Urinary bladder (tissue), 3 donors: ENCODE measurements at regions not wholly inside any gene's neighbourhood (a gene's known extent, or its start where the extent isn't known, plus 50 kb on each side); places are given as distances from the start of the nearest gene placed in this dataset.
"Not testable (repeated sequence)": the region's sequence is repeated elsewhere in the genome, so short reads cannot be mapped to it uniquely, and the experiment has no call there.

Experiments
- DNase-seq: peaks from one replicate; pipeline ENCODE4 v3.0.0-alpha.2; 2015; ENCODE audit errors: extremely low spot score
- H3K27ac ChIP-seq: one replicate; pipeline ENCODE4 v1.5.1; 2013; ENCODE audit warnings: low read depth, mild to moderate bottlenecking, moderate library complexity
- H3K36me3 ChIP-seq: one replicate; pipeline ENCODE4 v1.6.1; 2013; ENCODE audit warnings: mild to moderate bottlenecking, moderate library complexity; ENCODE audit not compliant: insufficient read depth
- H3K4me1 ChIP-seq: one replicate; pipeline ENCODE4 v1.6.1; 2013; ENCODE audit warnings: mild to moderate bottlenecking, moderate library complexity; ENCODE audit not compliant: insufficient read depth
- H3K4me3 ChIP-seq: one replicate; pipeline ENCODE4 v1.5.1; 2013; ENCODE audit warnings: low read depth, low read length
- WGBS: extraction: QIAGEN DNeasy Blood & Tissue Kit; methylation state at CpG from one replicate; pipeline ENCODE4 v1.1.7; 2013; 5-methylcytosine and 5-hydroxymethylcytosine counted together
- donor health status: healthy with polysubstance abuse.
- donor health status: healthy.

GRCh38 chr1:73040811-73041210, 758.5 kb upstream of the NEGR1 start:
- H3K4me3 ChIP-seq = no peak overlapping the region
- DNase-seq = no peak
- H3K27ac ChIP-seq = no peak overlapping the region
- H3K4me1 ChIP-seq = no peaks in the 10 kb centered on the region
- 92% methylated on average over 1 of the region's 1 CpG for WGBS
- H3K36me3 ChIP-seq = no peaks in the 10 kb centered on the region

- Histone ChIP-seq H3K4me1 (no peaks in the 10 kb centered on the region), H3K27ac (no peak overlapping the region), H3K4me3 (no peak overlapping the region), H3K36me3 (no peaks in the 10 kb centered on the region)
- no peak for DNase-seq
- WGBS = 76% methylated on average over 4 of the region's 4 CpGs
Observed at GRCh38 chr1:73034271-73034670, 751.9 kb upstream of the NEGR1 start.

GRCh38 chr1:73033640-73034039, 751.3 kb upstream of the NEGR1 start:
- H3K4me1 ChIP-seq = no peaks in the 10 kb centered on the region
- no peaks in the 10 kb centered on the region for H3K36me3 ChIP-seq
- H3K27ac ChIP-seq = no peak overlapping the region
- no peak for DNase-seq
- 44% methylated on average over 3 of the region's 3 CpGs for WGBS
- no peak overlapping the region for H3K4me3 ChIP-seq

GRCh38 chr1:73029571-73029970, 747.2 kb upstream of the NEGR1 start:
- Histone ChIP-seq H3K36me3 (no peaks in the 10 kb centered on the region), H3K4me3 (no peak overlapping the region), H3K27ac (no peak overlapping the region), H3K4me1 (no peaks in the 10 kb centered on the region)
- no peak for DNase-seq
- whole genome bisulfite sequencing = 84% methylated on average over 2 of the region's 2 CpGs

- WGBS = 71% methylated on average over 4 of the region's 4 CpGs
- Histone ChIP-seq H3K36me3 (no peaks in the 10 kb centered on the region), H3K4me3 (no peak overlapping the region), H3K4me1 (no peaks in the 10 kb centered on the region), H3K27ac (no peak overlapping the region)
- no peak for DNase-seq
Observed at GRCh38 chr1:73026114-73026513, 743.8 kb upstream of the NEGR1 start.

- Histone ChIP-seq H3K4me3 (no peak overlapping the region), H3K36me3 (no peaks in the 10 kb centered on the region), H3K27ac (no peak overlapping the region), H3K4me1 (no peaks in the 10 kb centered on the region)
- DNase-seq = no peak
- 55% methylated on average over 1 of the region's 1 CpG for WGBS
Observed at GRCh38 chr1:73009938-73010337, 727.6 kb upstream of the NEGR1 start.

- no peak overlapping the region for H3K27ac ChIP-seq
- 87% methylated on average over 1 of the region's 1 CpG for WGBS
- DNase-seq = no peak
- no peaks in the 10 kb centered on the region for H3K4me1 ChIP-seq
- H3K4me3 ChIP-seq = no peak overlapping the region
- H3K36me3 ChIP-seq = no peaks in the 10 kb centered on the region
Observed at GRCh38 chr1:73009311-73009710, 727.0 kb upstream of the NEGR1 start.

GRCh38 chr1:72997624-72998023, 715.3 kb upstream of the NEGR1 start:
- H3K27ac ChIP-seq = no peak overlapping the region
- no peaks in the 10 kb centered on the region for H3K4me1 ChIP-seq
- no peak overlapping the region for H3K4me3 ChIP-seq
- H3K36me3 ChIP-seq = no peaks in the 10 kb centered on the region
- DNase-seq = no peak
- 85% methylated on average over 4 of the region's 4 CpGs for WGBS

GRCh38 chr1:72997041-72997440, 714.7 kb upstream of the NEGR1 start:
- 82% methylated on average over 3 of the region's 3 CpGs for WGBS
- no peak for DNase-seq
- Histone ChIP-seq H3K27ac (no peak overlapping the region), H3K4me1 (no peaks in the 10 kb centered on the region), H3K36me3 (no peaks in the 10 kb centered on the region), H3K4me3 (no peak overlapping the region)

GRCh38 chr1:72987871-72988270, 705.5 kb upstream of the NEGR1 start:
- WGBS = 89% methylated on average over 4 of the region's 4 CpGs
- not testable (repeated sequence) for H3K4me1 ChIP-seq, DNase-seq, H3K36me3 ChIP-seq, H3K27ac ChIP-seq, H3K4me3 ChIP-seq

- H3K4me1 ChIP-seq = no peaks in the 10 kb centered on the region
- H3K4me3 ChIP-seq = no peak overlapping the region
- no peak overlapping the region for H3K27ac ChIP-seq
- 90% methylated on average over 2 of the region's 2 CpGs for WGBS
- DNase-seq = no peak
- no peaks in the 10 kb centered on the region for H3K36me3 ChIP-seq
Observed at GRCh38 chr1:72986591-72987290, 704.4 kb upstream of the NEGR1 start.

GRCh38 chr1:72985024-72985423, 702.7 kb upstream of the NEGR1 start:
- H3K27ac ChIP-seq, H3K4me3 ChIP-seq, DNase-seq, H3K36me3 ChIP-seq, H3K4me1 ChIP-seq: not testable (repeated sequence)
- 86% methylated on average over 11 of the region's 11 CpGs for WGBS

- H3K27ac ChIP-seq, H3K4me1 ChIP-seq, DNase-seq, H3K36me3 ChIP-seq, H3K4me3 ChIP-seq: not testable (repeated sequence)
- 89% methylated on average over 15 of the region's 15 CpGs for WGBS
Observed at GRCh38 chr1:72983011-72983410, 700.7 kb upstream of the NEGR1 start.

GRCh38 chr1:72969461-72969860, 687.1 kb upstream of the NEGR1 start:
- 96% methylated on average over 1 of the region's 1 CpG for WGBS
- no peak for DNase-seq
- no peaks in the 10 kb centered on the region for H3K4me1 ChIP-seq

GRCh38 chr1:72954943-72955342, 672.6 kb upstream of the NEGR1 start:
- no peaks in the 10 kb centered on the region for H3K4me1 ChIP-seq
- no peak for DNase-seq

More at GRCh38 chr1:72969461-72969860, 687.1 kb upstream of the NEGR1 start:
- Histone ChIP-seq H3K27ac (no peak overlapping the region), H3K36me3 (no peaks in the 10 kb centered on the region), H3K4me3 (no peak overlapping the region)

More at GRCh38 chr1:72954943-72955342, 672.6 kb upstream of the NEGR1 start:
- no peak overlapping the region for H3K27ac ChIP-seq
- no peak overlapping the region for H3K4me3 ChIP-seq
- no peaks in the 10 kb centered on the region for H3K36me3 ChIP-seq
